ENCODE measurements at regions not wholly inside any gene's neighbourhood (a gene's known extent, or its start where the extent isn't known, plus 50 kb on each side); places are given as distances from the start of the nearest gene placed in this dataset.

- ChIA-PET RAD21 (ENCODE audit: low non-redundant PET in 1 of 2, low total read pairs in 2 of 2, uncharacterized antibody in 2 of 2, unreplicated experiment in 2 of 2) (no interaction called here), CTCF (no interaction called here), POLR2A (interaction anchor here (0.6 kb wide), 1 partner anchor 153 kb away, joined by 3 read pairs; no protein-coding TSS in a partner anchor)
- no peak overlapping the region for H3K9ac ChIP-seq (ENCODE audit: low read length)
- H3K79me2 ChIP-seq (ENCODE audit: insufficient read depth, low read length) = no peaks in the 10 kb centered on the region
- H3K4me2 ChIP-seq (ENCODE audit: low read length) = no peak overlapping the region
- H3K36me3 ChIP-seq (ENCODE audit: control insufficient read depth in 1 of 2, insufficient read depth in 2 of 2, low read length in 2 of 2) = no peaks in the 10 kb centered on the region
- H3K4me3 ChIP-seq (replicated peaks in 1 of 2; ENCODE audit: low read depth in 1 of 2, low read length in 2 of 2) = no peak overlapping the region
- intact Hi-C loops (cut with micrococcal nuclease) = no loop called here
- ATAC-seq (no peak), DNase-seq (ENCODE audit: low read depth, low spot score) (no peak)
- TF ChIP-seq, protein P1, sequence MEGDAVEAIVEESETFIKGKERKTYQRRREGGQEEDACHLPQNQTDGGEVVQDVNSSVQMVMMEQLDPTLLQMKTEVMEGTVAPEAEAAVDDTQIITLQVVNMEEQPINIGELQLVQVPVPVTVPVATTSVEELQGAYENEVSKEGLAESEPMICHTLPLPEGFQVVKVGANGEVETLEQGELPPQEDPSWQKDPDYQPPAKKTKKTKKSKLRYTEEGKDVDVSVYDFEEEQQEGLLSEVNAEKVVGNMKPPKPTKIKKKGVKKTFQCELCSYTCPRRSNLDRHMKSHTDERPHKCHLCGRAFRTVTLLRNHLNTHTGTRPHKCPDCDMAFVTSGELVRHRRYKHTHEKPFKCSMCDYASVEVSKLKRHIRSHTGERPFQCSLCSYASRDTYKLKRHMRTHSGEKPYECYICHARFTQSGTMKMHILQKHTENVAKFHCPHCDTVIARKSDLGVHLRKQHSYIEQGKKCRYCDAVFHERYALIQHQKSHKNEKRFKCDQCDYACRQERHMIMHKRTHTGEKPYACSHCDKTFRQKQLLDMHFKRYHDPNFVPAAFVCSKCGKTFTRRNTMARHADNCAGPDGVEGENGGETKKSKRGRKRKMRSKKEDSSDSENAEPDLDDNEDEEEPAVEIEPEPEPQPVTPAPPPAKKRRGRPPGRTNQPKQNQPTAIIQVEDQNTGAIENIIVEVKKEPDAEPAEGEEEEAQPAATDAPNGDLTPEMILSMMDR (IDR thresholded peaks at IDR 0.05 in 2 of 3, conservative IDR thresholded peaks at IDR 0.05 in 1 of 3; ENCODE audit: borderline replicate concordance in 1 of 3, insufficient read depth in 1 of 3, low read depth in 2 of 3, low read length in 2 of 3) = no peak
- TF ChIP-seq EZH2phosphoT487 (IDR thresholded peaks at IDR 0.05; ENCODE audit: borderline replicate concordance) (no peak), SRF (IDR thresholded peaks at IDR 0.05; ENCODE audit: low read depth) (no peak), REST (IDR thresholded peaks at IDR 0.05; ENCODE audit: low read depth) (no peak), JUND (IDR thresholded peaks at IDR 0.05) (no peak), CBX3 (IDR thresholded peaks at IDR 0.05; ENCODE audit: low read depth) (no peak), MAX (IDR thresholded peaks at IDR 0.05) (no peak), ELF1 (IDR thresholded peaks at IDR 0.05; ENCODE audit: borderline replicate concordance, low read depth) (no peak), EGR1 (IDR thresholded peaks at IDR 0.05; ENCODE audit: low read depth) (no peak), FOSL1 (IDR thresholded peaks at IDR 0.05; ENCODE audit: low read depth) (no peak), TCF7L2 (IDR thresholded peaks at IDR 0.05; ENCODE audit: borderline replicate concordance, extremely low read depth, insufficient read depth, insufficient read length) (no peak), CEBPB (IDR thresholded peaks at IDR 0.05; ENCODE audit: low read depth) (no peak), POLR2A (IDR thresholded peaks at IDR 0.05; ENCODE audit: borderline replicate concordance, extremely low read depth, insufficient read depth, insufficient read length) (no peak)
- TF ChIP-seq, protein P2, sequence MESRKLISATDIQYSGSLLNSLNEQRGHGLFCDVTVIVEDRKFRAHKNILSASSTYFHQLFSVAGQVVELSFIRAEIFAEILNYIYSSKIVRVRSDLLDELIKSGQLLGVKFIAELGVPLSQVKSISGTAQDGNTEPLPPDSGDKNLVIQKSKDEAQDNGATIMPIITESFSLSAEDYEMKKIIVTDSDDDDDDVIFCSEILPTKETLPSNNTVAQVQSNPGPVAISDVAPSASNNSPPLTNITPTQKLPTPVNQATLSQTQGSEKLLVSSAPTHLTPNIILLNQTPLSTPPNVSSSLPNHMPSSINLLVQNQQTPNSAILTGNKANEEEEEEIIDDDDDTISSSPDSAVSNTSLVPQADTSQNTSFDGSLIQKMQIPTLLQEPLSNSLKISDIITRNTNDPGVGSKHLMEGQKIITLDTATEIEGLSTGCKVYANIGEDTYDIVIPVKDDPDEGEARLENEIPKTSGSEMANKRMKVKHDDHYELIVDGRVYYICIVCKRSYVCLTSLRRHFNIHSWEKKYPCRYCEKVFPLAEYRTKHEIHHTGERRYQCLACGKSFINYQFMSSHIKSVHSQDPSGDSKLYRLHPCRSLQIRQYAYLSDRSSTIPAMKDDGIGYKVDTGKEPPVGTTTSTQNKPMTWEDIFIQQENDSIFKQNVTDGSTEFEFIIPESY (IDR thresholded peaks at IDR 0.05; ENCODE audit: extremely low read depth, insufficient replicate concordance, low read length) = no peak
- H3K27ac ChIP-seq (ENCODE audit: low read depth, low read length) = no peak overlapping the region
- no peaks in the 10 kb centered on the region for H3K27me3 ChIP-seq (ENCODE audit: insufficient read depth, low read length)
- no peak overlapping the region for H2AFZ ChIP-seq (ENCODE audit: low read depth, low read length, poor library complexity, severe bottlenecking)
- no peaks in the 10 kb centered on the region for H3K9me3 ChIP-seq (ENCODE audit: control insufficient read depth in 1 of 2, insufficient read depth in 1 of 2, low read depth in 1 of 2, low read length in 2 of 2)
- H3K4me1 ChIP-seq (ENCODE audit: control insufficient read depth in 1 of 2, insufficient read depth in 2 of 2, low read length in 2 of 2) = no peaks in the 10 kb centered on the region
- H4K20me1 ChIP-seq (ENCODE audit: insufficient read depth) = no peaks in the 10 kb centered on the region
- H3K9me2 ChIP-seq (ENCODE audit: insufficient read depth) = no peaks in the 10 kb centered on the region
- BruUV-seq (replicated peaks) = no TSS peak
These were observed 89.6 kb upstream of the CEP78 start for GRCh38 chr9:78146241-78146640.

Measured in HCT116 (cell line).